Liver (tissue), 8 donors: ENCODE measurements at regions not wholly inside any gene's neighbourhood (a gene's known extent, or its start where the extent isn't known, plus 50 kb on each side); places are given as distances from the start of the nearest gene placed in this dataset.

Experiments used
- DNase-seq: peaks from one replicate; pipeline ENCODE4 v3.0.0-alpha.2; 2017; ENCODE audit warnings: low spot score
- H3K27ac ChIP-seq, 2 donors: one replicate each; pipeline ENCODE4 v1.7.0; 2013; ENCODE audit warnings: inconsistent platforms in 2 of 2, low read length in 2 of 2, control low read depth in 1 of 2, low read depth in 1 of 2, mild to moderate bottlenecking in 1 of 2
- H3K27me3 ChIP-seq, 4 donors: one replicate each; pipeline versions ENCODE4 v1.6.1 to v1.7.0; 2013; ENCODE audit warnings: low read length in 3 of 4, inconsistent platforms in 1 of 4, mild to moderate bottlenecking in 1 of 4, moderate library complexity in 1 of 4; ENCODE audit not compliant: control insufficient read depth in 4 of 4, insufficient read depth in 4 of 4
- H3K36me3 ChIP-seq, 4 donors: one replicate each; pipeline versions ENCODE4 v1.6.1 to v1.7.0; 2013; ENCODE audit warnings: low read length in 3 of 4, mild to moderate bottlenecking in 3 of 4, low read depth in 1 of 4, moderate library complexity in 1 of 4; ENCODE audit not compliant: control insufficient read depth in 4 of 4, insufficient read depth in 3 of 4
- H3K4me1 ChIP-seq, 4 donors: one replicate each; pipeline versions ENCODE4 v1.6.1 to v1.7.0; 2013; ENCODE audit warnings: low read length in 3 of 4, mild to moderate bottlenecking in 3 of 4, moderate library complexity in 1 of 4; ENCODE audit not compliant: control insufficient read depth in 4 of 4, insufficient read depth in 4 of 4
- H3K4me3 ChIP-seq, 3 donors: one replicate each; pipeline versions ENCODE4 v1.6.1 to v1.7.0; 2013; ENCODE audit warnings: low read length in 3 of 3, control low read depth in 1 of 3, low read depth in 1 of 3, mild to moderate bottlenecking in 1 of 3
- H3K9ac ChIP-seq, 2 donors: one replicate each; pipeline ENCODE4 v1.7.0; 2013; ENCODE audit warnings: low read length in 2 of 2, mild to moderate bottlenecking in 2 of 2, moderate library complexity in 2 of 2, control low read depth in 1 of 2, low read depth in 1 of 2
- H3K9me3 ChIP-seq, 4 donors: one replicate each; pipeline versions ENCODE4 v1.6.1 to v1.7.0; 2013; ENCODE audit warnings: low read length in 3 of 4; ENCODE audit not compliant: control insufficient read depth in 4 of 4
- EGR1 ChIP-seq, 2 donors: IDR thresholded peaks; 2 replicates each; pipeline ENCODE4 v1.6.1; 2016 to 2018; ENCODE audit warnings: antibody characterized with exemption in 2 of 2, low read depth in 2 of 2
- FOXA1 ChIP-seq: IDR thresholded peaks from 2 replicates; pipeline ENCODE4 v1.6.1; 2016; ENCODE audit warnings: antibody characterized with exemption
- FOXA2 ChIP-seq: IDR thresholded peaks from 2 replicates; pipeline ENCODE4 v1.6.1; 2016; ENCODE audit warnings: antibody characterized with exemption
- GABPA ChIP-seq, 2 donors: IDR thresholded peaks in 1 of 2; conservative IDR thresholded peaks in 1 of 2; 2 replicates each; pipeline ENCODE4 v1.6.1; 2016; ENCODE audit warnings: antibody characterized with exemption in 2 of 2, mild to moderate bottlenecking in 1 of 2, moderate library complexity in 1 of 2
- HNF4A ChIP-seq, 2 donors: conservative IDR thresholded peaks; 2 replicates each; pipeline ENCODE4 v1.6.1; 2016; ENCODE audit warnings: antibody characterized with exemption in 2 of 2, mild to moderate bottlenecking in 2 of 2
- HNF4G ChIP-seq: IDR thresholded peaks from 2 replicates; pipeline ENCODE4 v1.6.1; 2016; ENCODE audit warnings: antibody characterized with exemption
- NR2F2 ChIP-seq: IDR thresholded peaks from 2 replicates; pipeline ENCODE4 v1.6.1; 2016; ENCODE audit warnings: antibody characterized with exemption
- RAD21 ChIP-seq, 2 donors: IDR thresholded peaks; 2 replicates each; pipeline ENCODE4 v1.6.1; 2016; ENCODE audit warnings: antibody characterized with exemption in 2 of 2, mild to moderate bottlenecking in 2 of 2
- RXRA ChIP-seq, 2 donors: IDR thresholded peaks; 2 replicates each; pipeline ENCODE4 v1.6.1; 2017 to 2018; ENCODE audit warnings: antibody characterized with exemption in 2 of 2, mild to moderate bottlenecking in 1 of 2
- SP1 ChIP-seq: IDR thresholded peaks from 2 replicates; pipeline ENCODE4 v1.6.1; 2018; ENCODE audit warnings: antibody characterized with exemption, mild to moderate bottlenecking
- TAF1 ChIP-seq: conservative IDR thresholded peaks from 2 replicates; pipeline ENCODE4 v1.6.1; 2016; ENCODE audit warnings: antibody characterized with exemption, mild to moderate bottlenecking
- YY1 ChIP-seq: IDR thresholded peaks from 2 replicates; pipeline ENCODE4 v1.6.1; 2016; ENCODE audit warnings: antibody characterized with exemption, mild to moderate bottlenecking
- WGBS: extraction: QIAGEN DNeasy Blood & Tissue Kit; methylation state at CpG from one replicate; pipeline ENCODE4 v1.1.7; 2013; 5-methylcytosine and 5-hydroxymethylcytosine counted together
- TF ChIP-seq, protein P1 (sequence below): IDR thresholded peaks from 2 replicates; pipeline ENCODE4 v1.6.1; 2016; ENCODE audit warnings: antibody characterized with exemption, mild to moderate bottlenecking
- TF ChIP-seq, protein P2 (sequence below): fragments of 150-350 bp; IDR thresholded peaks from 2 replicates; pipeline ENCODE4 v1.5.1; 2017; ENCODE audit warnings: improper control_type of control experiment, low read depth, low read length; ENCODE audit not compliant: missing input control
- TF ChIP-seq, protein P3 (sequence below): IDR thresholded peaks from 2 replicates; pipeline ENCODE4 v1.6.1; 2016; ENCODE audit warnings: antibody characterized with exemption
- TF ChIP-seq, protein P4 (sequence below): IDR thresholded peaks from 2 replicates; pipeline ENCODE4 v1.6.1; 2016; ENCODE audit warnings: antibody characterized with exemption
- TF ChIP-seq, protein P5 (sequence below): IDR thresholded peaks from 2 replicates; pipeline ENCODE4 v1.6.1; 2016; ENCODE audit warnings: antibody characterized with exemption
- donor health status: healthy.
- donor health status: healthy.
- donor health status: healthy.
- donor health status: healthy.
- donor health status: healthy.

DNA sequence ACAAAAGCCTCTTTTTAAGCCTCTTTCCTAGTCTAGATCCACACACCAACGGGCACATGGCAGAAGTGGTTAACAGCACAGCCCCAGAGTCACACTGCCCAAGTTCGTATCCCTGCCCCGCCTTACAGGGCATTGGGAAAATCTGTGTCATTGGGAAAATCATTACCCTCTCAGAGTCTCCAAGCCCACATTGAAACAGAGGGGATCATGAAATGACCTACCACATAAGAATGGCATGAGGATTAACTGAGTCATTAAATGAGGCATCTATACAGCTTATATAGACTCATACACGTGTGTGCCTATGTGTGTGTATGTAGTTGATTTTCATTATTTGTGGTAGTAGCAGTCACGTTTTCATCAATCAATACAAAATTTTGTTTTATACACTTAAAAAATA, 469.0 kb upstream of the POU3F3 start:
- DNase-seq = no peak
- Histone ChIP-seq H3K9me3 (peaks cover 0 to 3% (median 0%) of the 10 kb centered on the region in 4 donors), H3K27me3 (no peaks in the 10 kb centered on the region), H3K36me3 (no peaks in the 10 kb centered on the region), H3K9ac (no peak overlapping the region), H3K4me3 (no peak overlapping the region), H3K4me1 (no peaks in the 10 kb centered on the region), H3K27ac (no peak overlapping the region)
- WGBS = 81% methylated on average over 5 of the region's 5 CpGs
- TF ChIP-seq FOXA2 = no peak
- TF ChIP-seq YY1 = no peak
- TF ChIP-seq RXRA (IDR thresholded peaks at IDR 0.05) = no peak
- TF ChIP-seq FOXA1 = no peak
- TF ChIP-seq HNF4G = no peak
- TF ChIP-seq RAD21 (IDR thresholded peaks at IDR 0.05) = no peak

DNA sequence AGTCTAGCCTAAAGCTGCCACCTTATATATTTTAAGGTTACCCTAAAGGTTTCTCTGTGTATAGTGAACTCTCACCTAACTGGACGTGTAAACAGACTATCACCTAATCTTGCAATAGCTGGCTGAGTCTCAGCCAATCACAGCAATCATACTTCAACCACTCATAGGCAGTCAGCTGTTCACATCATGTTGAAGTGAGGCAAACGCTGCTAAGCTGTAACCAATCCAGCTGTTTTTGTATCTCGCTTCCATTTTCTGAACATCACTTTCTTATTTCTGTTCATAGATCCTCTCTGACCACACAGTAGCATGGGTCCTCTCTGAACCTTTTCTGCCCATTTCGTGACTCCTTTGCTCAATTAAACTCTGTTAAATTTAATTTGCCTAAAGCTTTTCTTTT, 468.2 kb upstream of the POU3F3 start:
- no peak overlapping the region for H3K27ac ChIP-seq
- WGBS = 57% methylated on average over 4 of the region's 4 CpGs
- H3K4me3 ChIP-seq = no peak overlapping the region
- no peaks in the 10 kb centered on the region for H3K36me3 ChIP-seq
- DNase-seq = no peak
- peaks cover 0 to 3% (median 0%) of the 10 kb centered on the region in 4 donors for H3K9me3 ChIP-seq
- H3K27me3 ChIP-seq = no peaks in the 10 kb centered on the region
- TF ChIP-seq HNF4G (no peak), FOXA1 (no peak), NR2F2 (no peak), TAF1 (no peak), GABPA (IDR thresholded peaks at IDR 0.05 in 1 of 2, conservative IDR thresholded peaks at IDR 0.05 in 1 of 2) (no peak), SP1 (no peak), FOXA2 (no peak), EGR1 (IDR thresholded peaks at IDR 0.05; ENCODE audit: low read depth in 2 of 2) (no peak), RAD21 (IDR thresholded peaks at IDR 0.05) (no peak), YY1 (no peak), HNF4A (conservative IDR thresholded peaks at IDR 0.05) (no peak)
- TF ChIP-seq, protein P1, sequence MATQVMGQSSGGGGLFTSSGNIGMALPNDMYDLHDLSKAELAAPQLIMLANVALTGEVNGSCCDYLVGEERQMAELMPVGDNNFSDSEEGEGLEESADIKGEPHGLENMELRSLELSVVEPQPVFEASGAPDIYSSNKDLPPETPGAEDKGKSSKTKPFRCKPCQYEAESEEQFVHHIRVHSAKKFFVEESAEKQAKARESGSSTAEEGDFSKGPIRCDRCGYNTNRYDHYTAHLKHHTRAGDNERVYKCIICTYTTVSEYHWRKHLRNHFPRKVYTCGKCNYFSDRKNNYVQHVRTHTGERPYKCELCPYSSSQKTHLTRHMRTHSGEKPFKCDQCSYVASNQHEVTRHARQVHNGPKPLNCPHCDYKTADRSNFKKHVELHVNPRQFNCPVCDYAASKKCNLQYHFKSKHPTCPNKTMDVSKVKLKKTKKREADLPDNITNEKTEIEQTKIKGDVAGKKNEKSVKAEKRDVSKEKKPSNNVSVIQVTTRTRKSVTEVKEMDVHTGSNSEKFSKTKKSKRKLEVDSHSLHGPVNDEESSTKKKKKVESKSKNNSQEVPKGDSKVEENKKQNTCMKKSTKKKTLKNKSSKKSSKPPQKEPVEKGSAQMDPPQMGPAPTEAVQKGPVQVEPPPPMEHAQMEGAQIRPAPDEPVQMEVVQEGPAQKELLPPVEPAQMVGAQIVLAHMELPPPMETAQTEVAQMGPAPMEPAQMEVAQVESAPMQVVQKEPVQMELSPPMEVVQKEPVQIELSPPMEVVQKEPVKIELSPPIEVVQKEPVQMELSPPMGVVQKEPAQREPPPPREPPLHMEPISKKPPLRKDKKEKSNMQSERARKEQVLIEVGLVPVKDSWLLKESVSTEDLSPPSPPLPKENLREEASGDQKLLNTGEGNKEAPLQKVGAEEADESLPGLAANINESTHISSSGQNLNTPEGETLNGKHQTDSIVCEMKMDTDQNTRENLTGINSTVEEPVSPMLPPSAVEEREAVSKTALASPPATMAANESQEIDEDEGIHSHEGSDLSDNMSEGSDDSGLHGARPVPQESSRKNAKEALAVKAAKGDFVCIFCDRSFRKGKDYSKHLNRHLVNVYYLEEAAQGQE = no peak
- TF ChIP-seq, protein P2, sequence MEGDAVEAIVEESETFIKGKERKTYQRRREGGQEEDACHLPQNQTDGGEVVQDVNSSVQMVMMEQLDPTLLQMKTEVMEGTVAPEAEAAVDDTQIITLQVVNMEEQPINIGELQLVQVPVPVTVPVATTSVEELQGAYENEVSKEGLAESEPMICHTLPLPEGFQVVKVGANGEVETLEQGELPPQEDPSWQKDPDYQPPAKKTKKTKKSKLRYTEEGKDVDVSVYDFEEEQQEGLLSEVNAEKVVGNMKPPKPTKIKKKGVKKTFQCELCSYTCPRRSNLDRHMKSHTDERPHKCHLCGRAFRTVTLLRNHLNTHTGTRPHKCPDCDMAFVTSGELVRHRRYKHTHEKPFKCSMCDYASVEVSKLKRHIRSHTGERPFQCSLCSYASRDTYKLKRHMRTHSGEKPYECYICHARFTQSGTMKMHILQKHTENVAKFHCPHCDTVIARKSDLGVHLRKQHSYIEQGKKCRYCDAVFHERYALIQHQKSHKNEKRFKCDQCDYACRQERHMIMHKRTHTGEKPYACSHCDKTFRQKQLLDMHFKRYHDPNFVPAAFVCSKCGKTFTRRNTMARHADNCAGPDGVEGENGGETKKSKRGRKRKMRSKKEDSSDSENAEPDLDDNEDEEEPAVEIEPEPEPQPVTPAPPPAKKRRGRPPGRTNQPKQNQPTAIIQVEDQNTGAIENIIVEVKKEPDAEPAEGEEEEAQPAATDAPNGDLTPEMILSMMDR = no peak
- TF ChIP-seq, protein P3, sequence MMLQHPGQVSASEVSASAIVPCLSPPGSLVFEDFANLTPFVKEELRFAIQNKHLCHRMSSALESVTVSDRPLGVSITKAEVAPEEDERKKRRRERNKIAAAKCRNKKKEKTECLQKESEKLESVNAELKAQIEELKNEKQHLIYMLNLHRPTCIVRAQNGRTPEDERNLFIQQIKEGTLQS = no peak
- TF ChIP-seq, protein P4, sequence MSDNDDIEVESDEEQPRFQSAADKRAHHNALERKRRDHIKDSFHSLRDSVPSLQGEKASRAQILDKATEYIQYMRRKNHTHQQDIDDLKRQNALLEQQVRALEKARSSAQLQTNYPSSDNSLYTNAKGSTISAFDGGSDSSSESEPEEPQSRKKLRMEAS = no peak
- TF ChIP-seq, protein P5, sequence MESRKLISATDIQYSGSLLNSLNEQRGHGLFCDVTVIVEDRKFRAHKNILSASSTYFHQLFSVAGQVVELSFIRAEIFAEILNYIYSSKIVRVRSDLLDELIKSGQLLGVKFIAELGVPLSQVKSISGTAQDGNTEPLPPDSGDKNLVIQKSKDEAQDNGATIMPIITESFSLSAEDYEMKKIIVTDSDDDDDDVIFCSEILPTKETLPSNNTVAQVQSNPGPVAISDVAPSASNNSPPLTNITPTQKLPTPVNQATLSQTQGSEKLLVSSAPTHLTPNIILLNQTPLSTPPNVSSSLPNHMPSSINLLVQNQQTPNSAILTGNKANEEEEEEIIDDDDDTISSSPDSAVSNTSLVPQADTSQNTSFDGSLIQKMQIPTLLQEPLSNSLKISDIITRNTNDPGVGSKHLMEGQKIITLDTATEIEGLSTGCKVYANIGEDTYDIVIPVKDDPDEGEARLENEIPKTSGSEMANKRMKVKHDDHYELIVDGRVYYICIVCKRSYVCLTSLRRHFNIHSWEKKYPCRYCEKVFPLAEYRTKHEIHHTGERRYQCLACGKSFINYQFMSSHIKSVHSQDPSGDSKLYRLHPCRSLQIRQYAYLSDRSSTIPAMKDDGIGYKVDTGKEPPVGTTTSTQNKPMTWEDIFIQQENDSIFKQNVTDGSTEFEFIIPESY = no peak
- no peak overlapping the region for H3K9ac ChIP-seq
- no peaks in the 10 kb centered on the region for H3K4me1 ChIP-seq
